H1 (cell line): ENCODE measurements at regions not wholly inside any gene's neighbourhood (a gene's known extent, or its start where the extent isn't known, plus 50 kb on each side); places are given as distances from the start of the nearest gene placed in this dataset.

ENCODE experiments used
- CEBPB ChIP-seq: IDR thresholded peaks from 2 replicates; pipeline ENCODE4 v1.6.1; 2012; ENCODE audit warnings: low read depth, low read length
- EGR1 ChIP-seq: IDR thresholded peaks from 2 replicates; pipeline ENCODE4 v1.6.1; 2011; ENCODE audit warnings: low read depth, low read length, borderline replicate concordance
- EP300 ChIP-seq, 2 experiments: IDR thresholded peaks; 1 replicate in 1 of 2; 2 replicates in 1 of 2; pipeline ENCODE4 v1.6.1; 2011 to 2012; ENCODE audit warnings: low read depth in 2 of 2, low read length in 2 of 2, mild to moderate bottlenecking in 2 of 2, borderline replicate concordance in 1 of 2, inconsistent platforms in 1 of 2, moderate library complexity in 1 of 2
- GABPA ChIP-seq: IDR thresholded peaks from 2 replicates; pipeline ENCODE4 v1.6.1; 2011; ENCODE audit warnings: mild to moderate bottlenecking, low read length, moderate library complexity, borderline replicate concordance; ENCODE audit not compliant: insufficient read depth
- JUND ChIP-seq: IDR thresholded peaks from 2 replicates; pipeline ENCODE4 v1.6.1; 2011; ENCODE audit warnings: mild to moderate bottlenecking, improper control_type of control experiment, low read length
- PHF8 ChIP-seq: fragments of 200-600 bp; sonication (generic); conservative IDR thresholded peaks from 2 replicates; pipeline ENCODE4 v1.7.1; 2012; ENCODE audit warnings: low read depth, mild to moderate bottlenecking, inconsistent platforms, low read length, moderate library complexity
- POLR2A ChIP-seq, 2 experiments: IDR thresholded peaks; 1 replicate in 1 of 2; 2 replicates in 1 of 2; pipeline ENCODE4 v1.6.1; 2011; ENCODE audit warnings: low read depth in 2 of 2, low read length in 2 of 2, mild to moderate bottlenecking in 2 of 2; ENCODE audit errors: control extremely low read depth in 1 of 2
- POLR2AphosphoS5 ChIP-seq: IDR thresholded peaks from 2 replicates; pipeline ENCODE4 v1.6.1; 2011; ENCODE audit warnings: low read depth, low read length
- SP1 ChIP-seq: IDR thresholded peaks from 2 replicates; pipeline ENCODE4 v1.6.1; 2011; ENCODE audit warnings: low read depth, low read length
- TAF1 ChIP-seq: IDR thresholded peaks from 2 replicates; pipeline ENCODE4 v1.6.1; 2011; ENCODE audit warnings: mild to moderate bottlenecking, low read depth, low read length
- ZNF274 ChIP-seq: IDR thresholded peaks from 2 replicates; pipeline ENCODE4 v1.7.0; 2012; ENCODE audit warnings: low read length, borderline replicate concordance; ENCODE audit errors: extremely low read depth
- TF ChIP-seq, protein P1 (sequence below), 3 experiments: IDR thresholded peaks; 1 replicate in 2 of 3; 2 replicates in 1 of 3; pipeline versions ENCODE4 v1.5.1 to v1.6.1; 2011; ENCODE audit warnings: low read length in 3 of 3, mild to moderate bottlenecking in 3 of 3, inconsistent platforms in 2 of 3, low read depth in 1 of 3, moderate library complexity in 1 of 3; ENCODE audit not compliant: insufficient read depth in 1 of 3; ENCODE audit errors: control extremely low read depth in 1 of 3

DNA sequence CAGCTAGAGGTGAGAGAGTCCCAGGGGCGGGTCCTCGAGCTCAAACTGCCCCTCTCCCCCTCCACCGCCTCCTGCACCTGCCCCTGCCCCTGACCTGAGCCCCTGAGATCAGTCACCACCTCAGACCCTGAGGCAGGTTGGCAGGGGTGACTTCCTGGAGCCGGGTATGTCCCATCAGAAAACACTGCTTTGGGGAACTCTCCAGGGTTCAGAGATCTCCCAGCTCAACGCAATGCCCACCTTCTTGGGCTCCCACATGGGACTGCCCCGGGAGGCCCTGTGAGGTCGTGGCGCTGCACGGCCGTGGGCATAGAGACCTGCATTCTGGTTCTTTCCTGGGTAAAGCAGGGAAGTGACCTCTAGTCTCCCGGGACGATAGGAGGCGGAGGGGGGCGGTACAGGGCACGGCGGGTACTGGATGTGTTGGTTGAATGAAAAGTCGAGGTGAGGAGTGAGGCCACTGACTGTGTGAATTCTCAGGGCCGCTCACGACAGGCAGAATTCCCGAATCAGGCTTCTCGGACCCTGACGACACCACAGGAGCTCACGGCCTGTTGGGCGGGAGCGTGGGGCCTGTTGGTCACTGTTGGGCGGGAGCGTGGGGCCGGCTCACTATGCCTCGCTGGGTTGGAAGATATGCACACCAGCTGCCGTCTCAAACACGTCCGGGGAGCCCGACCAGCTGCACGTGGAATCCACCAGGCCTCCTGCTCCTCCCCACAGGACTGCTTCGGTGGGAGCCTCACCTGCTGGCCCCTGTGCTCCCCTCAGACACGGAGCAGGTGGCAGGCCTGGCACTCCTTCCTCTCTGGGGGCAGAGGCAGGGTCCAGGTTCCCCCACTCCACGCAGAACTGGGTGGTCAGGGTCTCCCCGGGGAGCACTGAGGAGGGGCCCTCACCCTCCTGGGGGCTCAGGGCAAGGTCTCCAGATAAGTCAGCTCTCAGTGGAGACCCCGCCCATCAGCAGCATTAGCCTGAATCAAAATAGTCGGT, 178.0 kb upstream of the PPP1R26 start:
- TF ChIP-seq EGR1 (no peak), POLR2A (IDR thresholded peaks at IDR 0.05; ENCODE audit: control extremely low read depth in 1 of 2, low read depth in 2 of 2, low read length in 2 of 2) (no peak), POLR2AphosphoS5 (no peak), TAF1 (no peak), EP300 (IDR thresholded peaks at IDR 0.05; ENCODE audit: borderline replicate concordance in 1 of 2, low read depth in 2 of 2, low read length in 2 of 2) (no peak), SP1 (no peak), ZNF274 (no peak), CEBPB (no peak), GABPA (no peak), PHF8 (no peak), JUND (no peak)
- TF ChIP-seq, protein P1, sequence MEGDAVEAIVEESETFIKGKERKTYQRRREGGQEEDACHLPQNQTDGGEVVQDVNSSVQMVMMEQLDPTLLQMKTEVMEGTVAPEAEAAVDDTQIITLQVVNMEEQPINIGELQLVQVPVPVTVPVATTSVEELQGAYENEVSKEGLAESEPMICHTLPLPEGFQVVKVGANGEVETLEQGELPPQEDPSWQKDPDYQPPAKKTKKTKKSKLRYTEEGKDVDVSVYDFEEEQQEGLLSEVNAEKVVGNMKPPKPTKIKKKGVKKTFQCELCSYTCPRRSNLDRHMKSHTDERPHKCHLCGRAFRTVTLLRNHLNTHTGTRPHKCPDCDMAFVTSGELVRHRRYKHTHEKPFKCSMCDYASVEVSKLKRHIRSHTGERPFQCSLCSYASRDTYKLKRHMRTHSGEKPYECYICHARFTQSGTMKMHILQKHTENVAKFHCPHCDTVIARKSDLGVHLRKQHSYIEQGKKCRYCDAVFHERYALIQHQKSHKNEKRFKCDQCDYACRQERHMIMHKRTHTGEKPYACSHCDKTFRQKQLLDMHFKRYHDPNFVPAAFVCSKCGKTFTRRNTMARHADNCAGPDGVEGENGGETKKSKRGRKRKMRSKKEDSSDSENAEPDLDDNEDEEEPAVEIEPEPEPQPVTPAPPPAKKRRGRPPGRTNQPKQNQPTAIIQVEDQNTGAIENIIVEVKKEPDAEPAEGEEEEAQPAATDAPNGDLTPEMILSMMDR (IDR thresholded peaks at IDR 0.05; ENCODE audit: control extremely low read depth in 1 of 3, insufficient read depth in 1 of 3, low read depth in 1 of 3, low read length in 3 of 3) = no peak
